ENCODE measurements at regions not wholly inside any gene's neighbourhood (a gene's known extent, or its start where the extent isn't known, plus 50 kb on each side); places are given as distances from the start of the nearest gene placed in this dataset.

- H3K4me3 ChIP-seq (ENCODE audit: low read depth, low read length), result no peak overlapping the region
These were observed 97.2 kb upstream of the GPC1 start for GRCh38 chr2:240338274-240338673.

DNA sequence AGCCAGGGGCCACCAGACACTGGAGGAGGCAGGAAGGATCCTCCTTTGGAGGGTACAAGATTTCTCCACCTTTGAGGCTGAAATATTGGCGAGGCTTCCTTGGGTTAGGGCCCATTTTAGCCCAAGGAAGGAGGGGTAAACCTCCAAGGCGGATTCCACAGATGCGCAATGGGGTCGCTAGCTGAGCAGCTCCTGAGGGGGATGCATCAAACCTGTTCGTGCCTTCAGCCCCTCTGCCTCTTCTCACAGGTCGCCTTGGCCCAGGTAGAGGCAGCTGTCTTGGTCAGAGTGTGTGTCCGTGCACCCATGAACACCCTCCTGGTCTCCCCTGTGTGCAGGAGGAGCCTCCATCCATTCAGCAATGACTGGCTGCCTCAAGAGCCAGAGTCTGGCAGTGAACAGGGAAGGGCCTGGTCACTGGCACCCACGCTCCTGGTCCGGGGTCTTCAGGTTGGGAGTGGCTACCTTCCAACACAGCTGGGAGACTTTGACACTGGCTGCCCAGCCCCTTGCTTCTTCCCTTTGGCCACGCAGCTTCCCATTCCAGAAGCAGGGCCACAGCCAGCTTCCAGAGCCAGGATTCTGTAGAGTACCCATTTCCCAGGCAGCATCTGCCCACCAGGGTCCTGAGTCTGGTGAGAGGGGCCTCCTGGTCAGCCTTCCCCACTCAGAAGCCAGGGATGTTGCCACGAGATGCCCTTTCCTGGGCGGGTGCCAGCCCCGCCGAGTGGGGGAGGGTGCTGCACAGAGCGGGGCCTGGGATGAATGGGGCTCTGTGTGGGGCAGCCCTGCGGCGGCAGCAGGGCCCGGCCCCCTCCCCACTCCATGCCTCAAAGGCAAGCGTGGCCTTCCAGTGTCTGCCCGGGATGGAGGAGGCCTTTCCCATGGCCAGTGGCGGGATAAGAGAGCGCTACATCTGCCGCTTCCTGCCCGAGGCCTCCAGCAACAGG lies 95.8 kb upstream of the GPC1 start:
- H3K4me3 ChIP-seq (ENCODE audit: low read depth, low read length), result no peak overlapping the region

GRCh38 chr2:240340361-240340761 lies 95.1 kb upstream of the GPC1 start:
- H3K4me3 ChIP-seq (ENCODE audit: low read depth, low read length), result no peak overlapping the region

DNA sequence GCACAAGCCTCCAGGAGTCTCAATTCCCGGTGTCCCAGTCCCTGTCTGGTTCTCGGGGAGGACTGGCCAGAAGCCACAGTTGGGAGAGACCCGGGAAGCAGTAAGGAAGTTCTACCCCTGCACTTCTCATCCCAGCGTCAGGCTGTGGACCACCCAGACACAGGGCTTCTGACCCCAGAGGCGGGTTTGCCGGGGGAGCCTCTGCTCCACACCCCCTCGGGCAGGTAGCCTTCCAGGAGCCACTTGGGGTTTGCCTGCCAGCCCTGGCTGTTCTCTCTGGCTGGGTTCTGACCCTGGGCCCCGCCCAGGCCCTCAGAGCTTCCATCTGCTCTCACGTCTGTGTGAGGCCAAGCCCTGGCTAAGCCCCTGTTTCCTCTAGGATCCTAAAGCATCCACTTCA lies 94.4 kb upstream of the GPC1 start:
- no peak overlapping the region for H3K4me3 ChIP-seq (ENCODE audit: low read depth, low read length)

DNA sequence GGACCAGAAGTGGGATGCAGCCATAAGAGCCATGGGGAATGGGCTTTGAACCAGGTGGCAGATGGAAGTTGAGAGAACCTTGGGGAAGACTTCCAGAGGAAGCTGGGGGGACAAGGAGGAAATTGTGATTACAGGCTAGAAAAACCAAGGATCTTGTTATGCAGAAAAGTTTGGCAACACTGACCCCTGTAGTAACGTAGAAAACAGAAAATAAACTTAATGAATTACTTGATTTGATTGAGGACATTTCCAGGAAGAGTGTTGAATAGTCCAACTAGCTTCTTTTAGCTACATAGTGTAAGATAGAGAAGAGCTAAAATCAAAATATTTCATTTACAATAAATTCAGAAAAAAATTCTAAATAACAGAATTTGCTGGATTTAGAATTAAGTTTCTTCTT lies 91.9 kb upstream of the GPC1 start:
- H3K4me3 ChIP-seq (ENCODE audit: low read depth, low read length), result no peak overlapping the region

GRCh38 chr2:240344904-240345303 lies 90.6 kb upstream of the GPC1 start:
- H3K4me3 ChIP-seq (ENCODE audit: low read depth, low read length), result no peak overlapping the region

DNA sequence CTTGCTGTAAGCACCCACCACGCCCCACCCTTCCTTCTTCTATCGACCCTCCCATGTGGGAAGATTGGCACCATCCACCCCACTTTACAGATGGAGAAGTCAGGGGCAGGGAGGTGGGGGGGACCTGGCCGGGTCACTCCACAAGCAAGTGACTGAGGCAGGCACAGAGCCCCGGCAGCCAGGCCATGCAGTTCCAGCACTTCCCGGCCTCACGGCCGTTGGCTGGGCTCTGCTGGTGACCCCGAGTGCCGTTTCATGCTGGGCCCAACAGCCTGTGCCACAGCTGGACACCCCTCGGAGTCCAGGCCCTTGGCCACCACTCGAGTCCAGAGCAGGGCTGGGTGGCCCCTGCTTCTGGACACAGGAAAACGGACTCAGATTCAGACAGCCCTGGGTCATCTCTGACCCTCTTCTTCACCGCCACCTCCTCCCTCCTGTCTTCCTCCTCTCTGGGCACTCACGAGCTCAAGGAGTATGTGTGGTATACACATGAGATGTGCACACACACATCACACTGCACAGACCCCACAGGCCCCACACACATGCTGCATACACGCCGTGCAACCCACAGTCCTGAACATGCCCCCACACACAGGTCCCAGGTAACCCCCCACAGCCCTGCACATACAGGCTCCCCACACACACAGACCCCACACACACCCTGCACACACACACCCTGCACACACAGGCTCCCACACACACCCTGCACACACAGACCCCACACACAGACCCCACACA lies 89.3 kb upstream of the GPC1 start:
- no peak overlapping the region for H3K4me3 ChIP-seq (ENCODE audit: low read depth, low read length)

DNA sequence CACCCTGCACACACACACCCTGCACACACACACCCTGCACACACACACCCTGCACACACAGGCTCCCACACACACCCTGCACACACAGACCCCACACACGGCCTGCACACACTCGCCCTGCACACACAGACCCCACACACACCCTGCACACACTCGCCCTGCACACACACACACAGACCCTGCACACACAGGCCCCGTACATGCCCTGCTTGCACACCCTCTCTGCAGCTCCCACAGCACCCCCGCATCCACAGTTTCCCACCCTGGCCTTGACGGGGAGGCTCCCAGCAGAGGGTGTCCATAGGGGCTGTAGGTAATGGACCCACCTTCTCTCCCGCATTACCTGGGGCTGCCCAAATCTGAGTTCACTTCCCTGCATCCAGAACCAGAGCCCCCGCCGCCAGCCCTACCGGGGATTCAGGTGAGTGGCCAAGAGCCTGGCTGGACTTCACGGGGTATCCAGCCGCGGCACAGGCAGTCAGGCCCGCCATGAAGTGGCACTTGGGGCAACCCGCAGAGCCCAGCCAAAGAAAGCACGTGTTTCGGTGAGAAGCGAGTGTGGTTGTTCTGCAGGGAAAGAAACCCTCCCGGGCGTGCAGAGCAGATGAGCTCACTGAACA lies 88.6 kb upstream of the GPC1 start:
- no peak overlapping the region for H3K4me3 ChIP-seq (ENCODE audit: low read depth, low read length)

DNA sequence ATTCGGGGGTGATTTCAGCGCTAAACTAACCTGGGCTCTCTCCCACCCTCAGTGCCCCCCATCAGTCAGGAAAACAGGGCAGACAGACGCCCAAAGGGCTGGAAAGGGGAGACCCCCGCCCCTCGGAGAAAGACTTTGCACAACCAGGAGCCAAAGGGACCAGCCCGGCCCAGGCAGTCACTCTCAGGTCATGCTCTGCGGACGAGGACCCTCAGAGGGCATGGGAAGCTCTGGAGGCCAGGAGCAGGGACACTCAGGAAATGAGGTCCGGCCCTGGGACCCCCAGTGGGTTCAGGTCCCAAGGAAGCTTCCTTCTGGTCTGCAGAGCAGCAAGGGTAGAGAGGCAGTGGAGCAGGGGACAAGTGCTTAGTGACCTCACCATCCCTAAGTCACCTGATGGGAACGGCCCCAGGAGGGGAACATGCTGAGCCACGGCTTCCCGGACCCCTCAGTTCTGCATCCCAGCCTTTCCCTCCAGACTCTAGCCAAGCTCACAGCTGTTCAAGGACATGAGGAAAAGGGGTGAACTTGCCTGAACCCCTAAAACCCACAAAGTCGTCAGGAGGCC lies 88.0 kb upstream of the GPC1 start:
- H3K4me3 ChIP-seq (ENCODE audit: low read depth, low read length), result no peak overlapping the region

GRCh38 chr2:240347949-240348500 lies 87.4 kb upstream of the GPC1 start:
- no peak overlapping the region for H3K4me3 ChIP-seq (ENCODE audit: low read depth, low read length)

DNA sequence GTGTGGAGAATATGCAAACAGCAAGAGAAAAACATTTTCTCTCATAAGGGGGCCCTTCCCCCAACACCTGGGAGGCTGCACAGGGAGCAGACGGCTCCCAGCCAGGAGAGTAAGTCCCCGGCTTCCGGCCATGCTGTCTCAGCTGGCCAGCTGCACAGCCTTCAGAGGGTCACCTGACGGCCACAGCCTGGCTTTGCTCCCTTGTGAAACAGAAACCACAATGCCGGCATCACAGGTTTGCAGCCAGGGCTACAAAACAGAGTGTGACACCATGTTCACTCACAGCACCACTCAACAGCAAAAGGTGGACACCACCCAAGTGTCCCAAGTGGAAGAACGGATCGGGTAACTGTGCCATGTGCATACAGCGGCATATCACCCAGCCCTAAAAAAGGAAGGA lies 86.9 kb upstream of the GPC1 start:
- H3K4me3 ChIP-seq (ENCODE audit: low read depth, low read length), result no peak overlapping the region

- H3K4me3 ChIP-seq (ENCODE audit: low read depth, low read length), result no peak overlapping the region
These were observed 86.1 kb upstream of the GPC1 start for GRCh38 chr2:240349133-240350005.

- H3K4me3 ChIP-seq (ENCODE audit: low read depth, low read length), result no peak overlapping the region
These were observed 85.5 kb upstream of the GPC1 start for GRCh38 chr2:240350006-240350355.

- H3K4me3 ChIP-seq (ENCODE audit: low read depth, low read length), result no peak overlapping the region
These were observed 84.8 kb upstream of the GPC1 start for GRCh38 chr2:240350696-240351087.

DNA sequence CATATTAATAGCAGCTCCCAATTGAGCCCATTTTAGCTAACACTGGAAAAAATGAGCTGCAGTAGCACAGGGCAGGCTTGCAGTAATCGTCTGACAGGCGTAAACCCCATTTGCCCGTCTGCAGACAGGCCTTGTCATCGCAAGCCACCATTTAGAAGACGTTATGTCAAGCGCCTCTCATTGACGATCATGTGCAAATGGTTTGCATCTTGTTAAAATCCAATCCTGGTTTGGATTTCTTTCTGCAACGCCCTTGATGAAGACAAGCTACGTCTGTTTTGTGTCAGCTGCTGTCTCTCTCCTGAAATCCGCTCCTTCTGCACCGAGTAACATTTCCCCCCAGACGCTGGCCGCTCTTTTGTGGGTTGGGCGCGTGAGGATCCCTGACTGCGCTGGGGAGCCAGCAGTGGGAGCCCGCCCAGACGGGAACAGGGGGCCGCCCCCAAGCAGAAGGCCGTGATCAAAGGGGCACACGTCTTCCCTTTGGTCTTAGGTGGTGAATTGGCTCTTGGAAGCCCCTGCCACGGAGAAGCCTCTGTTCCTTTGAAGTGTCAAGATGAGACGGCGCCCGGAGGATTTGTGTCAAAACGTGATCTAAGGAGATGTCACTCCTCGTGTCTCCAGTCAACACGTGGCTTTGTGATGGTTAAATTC lies 84.2 kb upstream of the GPC1 start:
- no peak overlapping the region for H3K4me3 ChIP-seq (ENCODE audit: low read depth, low read length)

- H3K4me3 ChIP-seq (ENCODE audit: low read depth, low read length), result no peak overlapping the region
These were observed 83.5 kb upstream of the GPC1 start for GRCh38 chr2:240351826-240352426.

- no peak overlapping the region for H3K4me3 ChIP-seq (ENCODE audit: low read depth, low read length)
These were observed 82.2 kb upstream of the GPC1 start for GRCh38 chr2:240353086-240353798.

DNA sequence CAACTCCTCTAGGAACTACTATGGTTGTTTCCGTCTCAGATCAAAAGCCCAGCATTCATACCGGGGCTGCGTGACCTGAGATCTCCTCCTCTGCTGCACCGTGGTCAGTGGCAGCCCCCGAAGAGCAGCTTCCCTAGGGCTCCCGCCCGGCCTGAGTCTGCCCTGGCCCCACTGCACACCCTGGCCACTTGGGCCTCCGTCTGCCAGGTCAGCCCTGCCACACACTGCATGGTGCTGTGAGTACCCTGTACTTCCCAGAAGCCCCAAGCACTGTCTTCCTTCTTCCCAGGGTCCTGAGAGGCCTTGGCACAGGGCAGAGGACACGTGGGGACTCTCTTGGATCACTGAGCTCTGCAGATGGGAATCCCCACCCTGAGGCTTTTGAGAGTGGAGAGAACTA lies 81.5 kb upstream of the GPC1 start:
- H3K4me3 ChIP-seq (ENCODE audit: low read depth, low read length), result no peak overlapping the region

Data from iPS-11a (cell line).